ENCODE measurements at regions not wholly inside any gene's neighbourhood (a gene's known extent, or its start where the extent isn't known, plus 50 kb on each side); places are given as distances from the start of the nearest gene placed in this dataset.

DNA sequence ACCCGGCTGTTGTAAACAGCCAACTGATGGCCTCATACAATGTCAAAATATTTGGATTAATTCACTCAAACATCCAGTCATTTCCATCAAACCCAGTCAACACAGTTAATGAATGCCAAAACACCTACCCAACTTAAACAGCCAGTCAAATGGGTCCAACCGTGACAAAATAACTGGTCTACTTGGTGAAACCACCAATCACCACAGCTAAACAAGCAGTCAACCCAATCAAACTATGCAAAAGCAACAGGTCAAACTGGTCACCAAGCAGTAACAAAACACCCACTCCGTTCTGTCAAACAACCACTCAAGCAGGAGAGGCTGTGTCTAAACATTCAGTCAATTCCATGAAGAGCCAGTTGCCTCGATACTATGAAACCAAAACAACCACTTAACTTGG, 119.2 kb downstream of the FOXD2 start:
- TF ChIP-seq, protein P1, sequence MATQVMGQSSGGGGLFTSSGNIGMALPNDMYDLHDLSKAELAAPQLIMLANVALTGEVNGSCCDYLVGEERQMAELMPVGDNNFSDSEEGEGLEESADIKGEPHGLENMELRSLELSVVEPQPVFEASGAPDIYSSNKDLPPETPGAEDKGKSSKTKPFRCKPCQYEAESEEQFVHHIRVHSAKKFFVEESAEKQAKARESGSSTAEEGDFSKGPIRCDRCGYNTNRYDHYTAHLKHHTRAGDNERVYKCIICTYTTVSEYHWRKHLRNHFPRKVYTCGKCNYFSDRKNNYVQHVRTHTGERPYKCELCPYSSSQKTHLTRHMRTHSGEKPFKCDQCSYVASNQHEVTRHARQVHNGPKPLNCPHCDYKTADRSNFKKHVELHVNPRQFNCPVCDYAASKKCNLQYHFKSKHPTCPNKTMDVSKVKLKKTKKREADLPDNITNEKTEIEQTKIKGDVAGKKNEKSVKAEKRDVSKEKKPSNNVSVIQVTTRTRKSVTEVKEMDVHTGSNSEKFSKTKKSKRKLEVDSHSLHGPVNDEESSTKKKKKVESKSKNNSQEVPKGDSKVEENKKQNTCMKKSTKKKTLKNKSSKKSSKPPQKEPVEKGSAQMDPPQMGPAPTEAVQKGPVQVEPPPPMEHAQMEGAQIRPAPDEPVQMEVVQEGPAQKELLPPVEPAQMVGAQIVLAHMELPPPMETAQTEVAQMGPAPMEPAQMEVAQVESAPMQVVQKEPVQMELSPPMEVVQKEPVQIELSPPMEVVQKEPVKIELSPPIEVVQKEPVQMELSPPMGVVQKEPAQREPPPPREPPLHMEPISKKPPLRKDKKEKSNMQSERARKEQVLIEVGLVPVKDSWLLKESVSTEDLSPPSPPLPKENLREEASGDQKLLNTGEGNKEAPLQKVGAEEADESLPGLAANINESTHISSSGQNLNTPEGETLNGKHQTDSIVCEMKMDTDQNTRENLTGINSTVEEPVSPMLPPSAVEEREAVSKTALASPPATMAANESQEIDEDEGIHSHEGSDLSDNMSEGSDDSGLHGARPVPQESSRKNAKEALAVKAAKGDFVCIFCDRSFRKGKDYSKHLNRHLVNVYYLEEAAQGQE (IDR thresholded peaks at IDR 0.05; ENCODE audit: insufficient read depth in 1 of 2, low read depth in 2 of 2, low read length in 2 of 2), result no peak

DNA sequence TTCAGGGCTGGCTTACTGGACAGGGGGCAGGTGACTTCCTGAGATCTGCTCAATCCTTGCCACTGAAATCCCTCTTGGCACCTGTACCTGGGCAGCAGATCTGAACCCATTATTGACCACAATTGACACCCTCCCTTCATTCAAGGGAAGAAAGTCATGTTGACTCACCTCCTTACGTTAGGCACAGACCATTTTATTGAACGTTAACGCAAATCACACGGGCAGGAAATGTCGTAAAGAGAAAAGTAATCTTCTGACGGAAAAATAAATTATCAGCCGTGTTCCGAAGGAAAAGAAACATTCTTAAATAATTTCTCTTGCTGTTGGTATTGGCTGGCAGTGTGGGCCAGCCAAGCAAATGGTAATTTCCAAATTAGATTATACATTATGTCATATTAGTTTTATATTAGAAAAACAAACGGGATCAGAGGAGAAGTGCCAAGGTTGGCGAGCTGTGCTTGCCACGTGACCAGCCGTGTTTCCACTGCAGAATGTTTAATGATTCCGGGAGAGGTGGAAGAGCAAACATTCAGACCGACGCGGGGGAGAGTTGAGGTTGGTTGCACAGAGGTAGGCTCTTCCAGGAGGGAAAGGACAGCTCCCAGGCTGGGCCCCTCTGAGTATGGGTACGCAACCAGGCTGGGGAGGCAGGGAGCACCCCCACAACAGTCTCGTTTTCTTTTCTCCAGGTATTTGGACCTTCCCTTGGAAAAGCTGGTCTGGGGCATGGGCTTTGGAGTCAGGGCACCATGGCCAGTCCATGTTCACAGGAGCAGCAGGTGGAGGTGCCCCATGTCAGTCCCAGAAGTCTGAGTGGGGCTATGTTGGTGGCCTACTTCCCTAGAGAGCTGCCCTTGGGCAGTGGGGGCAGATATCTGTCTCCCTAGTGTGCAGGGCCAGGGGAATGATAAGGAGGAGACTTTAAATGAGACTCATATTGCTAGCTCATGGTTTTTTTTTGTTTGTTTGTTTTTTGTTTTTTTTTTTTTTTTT, 121.1 kb downstream of the FOXD2 start:
- TF ChIP-seq POLR2AphosphoS5 (IDR thresholded peaks at IDR 0.05; ENCODE audit: low read depth, low read length) (no peak), TAF1 (IDR thresholded peaks at IDR 0.05; ENCODE audit: borderline replicate concordance, insufficient read depth, low read length) (no peak), FOXP2 (optimal IDR thresholded peaks at IDR 0.05; ENCODE audit: borderline replicate concordance, extremely low read depth, extremely low read length, insufficient read depth) (no peak), SIN3A (IDR thresholded peaks at IDR 0.05; ENCODE audit: borderline replicate concordance, insufficient read depth, low read length) (no peak)
- TF ChIP-seq, protein P1 (IDR thresholded peaks at IDR 0.05; ENCODE audit: insufficient read depth in 1 of 2, low read depth in 2 of 2, low read length in 2 of 2), result no peak

DNA sequence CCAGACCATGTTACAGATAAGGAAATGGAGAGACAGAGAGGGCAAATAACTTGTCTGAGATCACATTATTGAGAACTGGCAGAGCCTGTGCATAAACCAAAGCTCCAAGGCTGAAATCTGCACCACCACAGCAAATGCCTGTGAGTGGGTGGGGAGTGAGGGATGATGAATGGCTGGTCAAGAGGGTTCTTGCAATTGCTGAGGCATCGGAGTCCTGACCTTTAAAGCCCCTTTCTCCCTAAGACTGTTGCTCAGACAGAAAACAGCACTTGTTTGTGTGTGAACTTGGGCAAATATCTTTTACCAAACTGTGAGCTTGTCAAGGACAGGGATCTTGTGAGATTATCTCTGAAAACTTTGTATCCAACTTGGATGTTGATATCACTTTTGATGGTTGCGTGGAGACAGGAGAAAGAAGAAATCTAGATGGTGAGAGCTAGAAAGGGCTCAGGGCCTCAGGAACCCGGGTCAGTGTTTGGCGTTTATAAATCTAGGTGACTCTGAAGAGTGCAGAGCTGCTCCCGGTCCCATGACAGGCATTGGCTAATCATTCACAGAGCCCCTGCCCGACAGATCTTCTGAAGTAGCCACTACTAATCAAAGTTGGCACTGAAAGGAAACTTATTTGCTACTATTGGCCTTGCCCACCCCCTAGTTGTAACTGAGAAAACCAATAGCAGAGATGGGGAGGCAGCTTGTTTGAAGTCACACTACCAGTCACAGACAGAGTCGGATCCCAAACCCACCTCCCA, 122.3 kb downstream of the FOXD2 start:
- no peak for TF ChIP-seq POLR2AphosphoS5 (IDR thresholded peaks at IDR 0.05; ENCODE audit: low read depth, low read length)
- TF ChIP-seq, protein P1 (IDR thresholded peaks at IDR 0.05; ENCODE audit: insufficient read depth in 1 of 2, low read depth in 2 of 2, low read length in 2 of 2), result no peak
- no peak for TF ChIP-seq FOXP2 (optimal IDR thresholded peaks at IDR 0.05; ENCODE audit: borderline replicate concordance, extremely low read depth, extremely low read length, insufficient read depth)
- TF ChIP-seq TAF1 (IDR thresholded peaks at IDR 0.05; ENCODE audit: borderline replicate concordance, insufficient read depth, low read length), result no peak
- no peak for TF ChIP-seq SIN3A (IDR thresholded peaks at IDR 0.05; ENCODE audit: borderline replicate concordance, insufficient read depth, low read length)

DNA sequence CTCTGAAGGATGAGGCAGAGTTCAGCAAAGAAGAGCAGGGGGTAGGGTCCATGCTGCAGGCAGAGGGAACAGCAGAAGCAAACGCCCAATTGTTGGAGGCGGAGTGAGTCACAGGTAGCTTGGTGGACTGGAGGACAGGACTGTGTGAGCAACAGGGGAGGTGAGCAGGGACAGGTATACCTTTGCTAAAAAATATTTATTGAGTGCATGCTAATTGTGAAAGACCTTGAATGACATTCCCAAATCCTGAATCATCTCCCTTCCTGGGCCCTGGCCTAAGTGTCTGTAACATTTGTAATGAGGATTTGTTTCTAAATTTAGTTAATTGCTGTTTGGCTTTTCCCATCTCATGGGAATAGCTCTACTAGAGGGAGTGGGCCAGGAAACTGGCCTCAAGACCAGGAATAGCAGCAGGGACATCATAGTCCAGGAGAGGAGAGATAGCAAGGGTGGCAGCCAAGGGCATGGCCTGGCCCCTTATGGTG, 123.7 kb downstream of the FOXD2 start:
- TF ChIP-seq SIN3A (IDR thresholded peaks at IDR 0.05; ENCODE audit: borderline replicate concordance, insufficient read depth, low read length), result no peak
- no peak for TF ChIP-seq TAF1 (IDR thresholded peaks at IDR 0.05; ENCODE audit: borderline replicate concordance, insufficient read depth, low read length)
- TF ChIP-seq POLR2AphosphoS5 (IDR thresholded peaks at IDR 0.05; ENCODE audit: low read depth, low read length), result no peak
- TF ChIP-seq, protein P1 (IDR thresholded peaks at IDR 0.05; ENCODE audit: insufficient read depth in 1 of 2, low read depth in 2 of 2, low read length in 2 of 2), result no peak
- TF ChIP-seq FOXP2 (optimal IDR thresholded peaks at IDR 0.05; ENCODE audit: borderline replicate concordance, extremely low read depth, extremely low read length, insufficient read depth), result no peak
